ENCODE measurements at regions not wholly inside any gene's neighbourhood (a gene's known extent, or its start where the extent isn't known, plus 50 kb on each side); places are given as distances from the start of the nearest gene placed in this dataset.

- no peak for DNase-seq (ENCODE audit: low spot score)
Measured at GRCh38 chr18:38587571-38587970, 1022.0 kb upstream of the CELF4 start.

- no peak for DNase-seq (ENCODE audit: low spot score)
Measured at GRCh38 chr18:38586327-38586726, 1020.7 kb upstream of the CELF4 start.

GRCh38 chr18:38579764-38580163 lies 1014.2 kb upstream of the CELF4 start:
- DNase-seq (ENCODE audit: low spot score) = no peak

- no peak for DNase-seq (ENCODE audit: low spot score)
Measured at GRCh38 chr18:38576916-38577315, 1011.3 kb upstream of the CELF4 start.

GRCh38 chr18:38576349-38576748 lies 1010.8 kb upstream of the CELF4 start:
- no peak for DNase-seq (ENCODE audit: low spot score)

GRCh38 chr18:38575648-38576047 lies 1010.0 kb upstream of the CELF4 start:
- no peak for DNase-seq (ENCODE audit: low spot score)

- no peak for DNase-seq (ENCODE audit: low spot score)
Measured at GRCh38 chr18:38575023-38575422, 1009.4 kb upstream of the CELF4 start.

- DNase-seq (ENCODE audit: low spot score) = no peak
Measured at GRCh38 chr18:38572554-38573111, 1007.0 kb upstream of the CELF4 start.

GRCh38 chr18:38571651-38572050 lies 1006.1 kb upstream of the CELF4 start:
- no peak for DNase-seq (ENCODE audit: low spot score)

- no peak for DNase-seq (ENCODE audit: low spot score)
Measured at GRCh38 chr18:38565513-38565912, 999.9 kb upstream of the CELF4 start.

- DNase-seq (ENCODE audit: low spot score) = no peak
Measured at GRCh38 chr18:38563396-38563980, 997.9 kb upstream of the CELF4 start.

- no peak for DNase-seq (ENCODE audit: low spot score)
Measured at GRCh38 chr18:38557006-38557405, 991.4 kb upstream of the CELF4 start.

GRCh38 chr18:38552732-38553321 lies 987.2 kb upstream of the CELF4 start:
- DNase-seq (ENCODE audit: low spot score) = no peak

- DNase-seq (ENCODE audit: low spot score) = no peak
Measured at GRCh38 chr18:38551881-38552280, 986.3 kb upstream of the CELF4 start.

- peak; percentile 19 for DNase-seq (ENCODE audit: low spot score)
Measured at GRCh38 chr18:38545071-38545470, 979.5 kb upstream of the CELF4 start.

- no peak for DNase-seq (ENCODE audit: low spot score)
Measured at GRCh38 chr18:38539856-38540255, 974.3 kb upstream of the CELF4 start.

- no peak for DNase-seq (ENCODE audit: low spot score)
Measured at GRCh38 chr18:38539371-38539770, 973.8 kb upstream of the CELF4 start.

- DNase-seq (ENCODE audit: low spot score) = no peak
Measured at GRCh38 chr18:38534073-38534472, 968.5 kb upstream of the CELF4 start.

- DNase-seq (ENCODE audit: low spot score) = no peak
Measured at GRCh38 chr18:38526922-38527321, 961.3 kb upstream of the CELF4 start.

GRCh38 chr18:38525039-38525438 lies 959.4 kb upstream of the CELF4 start:
- DNase-seq (ENCODE audit: low spot score) = no peak

GRCh38 chr18:38520786-38521185 lies 955.2 kb upstream of the CELF4 start:
- no peak for DNase-seq (ENCODE audit: low spot score)

GRCh38 chr18:38502539-38502938 lies 936.9 kb upstream of the CELF4 start:
- DNase-seq (ENCODE audit: low spot score) = no peak

- no peak for DNase-seq (ENCODE audit: low spot score)
Measured at GRCh38 chr18:38497266-38497665, 931.7 kb upstream of the CELF4 start.

Data from H4 (cell line).